Cardiac fibroblast (primary cell): ENCODE measurements at regions not wholly inside any gene's neighbourhood (a gene's known extent, or its start where the extent isn't known, plus 50 kb on each side); places are given as distances from the start of the nearest gene placed in this dataset.
A peak's percentile ranks its signal among the peaks of the same experiment; 100 is the strongest.

Experiments
- DNase-seq, 2 donors: peaks; one replicate each; pipeline versions ENCODE4 v3.0.0 to v3.0.0-alpha.2; 2010; ENCODE audit warnings: low read depth in 2 of 2
- H3K4me3 ChIP-seq, 2 donors: replicated peaks in 1 of 2; 1 replicate in 1 of 2; 2 replicates in 1 of 2; pipeline ENCODE4 v1.5.1; 2011; ENCODE audit warnings: low read depth in 2 of 2, low read length in 2 of 2, mild to moderate bottlenecking in 2 of 2, moderate library complexity in 1 of 2
- TF ChIP-seq, protein P1 (sequence below): IDR thresholded peaks from one replicate; pipeline ENCODE4 v1.5.1; 2011; ENCODE audit warnings: low read depth, mild to moderate bottlenecking, low read length, inconsistent platforms

DNA sequence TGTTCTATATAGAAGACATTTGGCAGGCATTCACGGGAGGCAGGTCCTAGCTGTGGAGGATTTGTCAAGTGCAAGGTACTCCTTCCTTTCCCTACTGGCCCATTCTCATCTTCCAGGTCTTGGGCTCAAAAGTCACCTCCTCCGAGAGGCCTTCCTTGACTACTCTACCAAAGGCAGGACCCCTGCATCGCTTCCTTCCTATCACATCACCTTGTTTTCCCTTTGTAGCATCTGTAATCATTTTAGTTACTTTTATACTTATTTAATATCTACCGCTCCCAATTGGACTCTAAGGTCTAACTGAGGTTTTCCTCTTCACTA is 296.8 kb upstream of the KAZN start:
- TF ChIP-seq, protein P1, sequence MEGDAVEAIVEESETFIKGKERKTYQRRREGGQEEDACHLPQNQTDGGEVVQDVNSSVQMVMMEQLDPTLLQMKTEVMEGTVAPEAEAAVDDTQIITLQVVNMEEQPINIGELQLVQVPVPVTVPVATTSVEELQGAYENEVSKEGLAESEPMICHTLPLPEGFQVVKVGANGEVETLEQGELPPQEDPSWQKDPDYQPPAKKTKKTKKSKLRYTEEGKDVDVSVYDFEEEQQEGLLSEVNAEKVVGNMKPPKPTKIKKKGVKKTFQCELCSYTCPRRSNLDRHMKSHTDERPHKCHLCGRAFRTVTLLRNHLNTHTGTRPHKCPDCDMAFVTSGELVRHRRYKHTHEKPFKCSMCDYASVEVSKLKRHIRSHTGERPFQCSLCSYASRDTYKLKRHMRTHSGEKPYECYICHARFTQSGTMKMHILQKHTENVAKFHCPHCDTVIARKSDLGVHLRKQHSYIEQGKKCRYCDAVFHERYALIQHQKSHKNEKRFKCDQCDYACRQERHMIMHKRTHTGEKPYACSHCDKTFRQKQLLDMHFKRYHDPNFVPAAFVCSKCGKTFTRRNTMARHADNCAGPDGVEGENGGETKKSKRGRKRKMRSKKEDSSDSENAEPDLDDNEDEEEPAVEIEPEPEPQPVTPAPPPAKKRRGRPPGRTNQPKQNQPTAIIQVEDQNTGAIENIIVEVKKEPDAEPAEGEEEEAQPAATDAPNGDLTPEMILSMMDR = no peak
- H3K4me3 ChIP-seq = no peak overlapping the region
- no peak for DNase-seq

DNA sequence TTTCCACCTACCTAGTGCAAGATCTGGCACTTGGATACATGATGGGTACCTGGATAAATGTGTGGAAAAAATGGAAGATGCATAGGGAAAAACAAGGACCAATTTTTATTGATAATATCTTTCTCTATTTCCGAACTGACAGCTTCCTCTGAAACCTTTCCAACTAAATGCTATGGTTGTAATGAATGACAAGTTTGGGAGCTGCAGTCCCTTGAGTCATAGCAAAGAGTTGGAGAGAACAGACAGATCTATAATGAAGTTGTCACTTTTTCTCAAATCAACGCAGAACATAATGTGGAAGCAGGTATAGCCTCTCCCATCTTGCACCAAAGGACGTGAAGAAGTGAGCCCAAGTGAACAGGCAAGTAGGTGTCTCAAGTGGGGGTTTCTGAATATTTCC is 296.5 kb upstream of the KAZN start:
- no peak for DNase-seq
- TF ChIP-seq, protein P1 = no peak
- H3K4me3 ChIP-seq = no peak overlapping the region

DNA sequence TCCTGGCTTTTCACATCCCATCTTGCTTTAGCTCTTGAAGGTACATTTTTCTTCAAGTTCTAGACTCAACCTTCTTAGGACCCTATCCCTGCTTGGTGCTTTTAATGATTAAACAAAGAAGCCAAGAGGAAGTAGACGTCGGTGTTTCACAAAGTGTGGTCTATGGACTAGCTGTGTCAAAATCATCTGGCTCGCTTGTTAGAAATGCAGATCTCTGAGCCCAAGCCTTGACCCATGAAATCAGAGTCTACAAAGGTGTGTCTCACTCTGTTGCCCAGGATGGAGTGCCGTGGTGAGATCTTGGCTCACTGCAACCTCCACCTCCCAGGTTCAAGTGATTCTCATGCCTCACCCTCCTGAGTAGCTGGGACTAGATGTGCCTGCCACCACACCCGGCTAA is 295.5 kb upstream of the KAZN start:
- DNase-seq = no peak
- no peak overlapping the region for H3K4me3 ChIP-seq
- TF ChIP-seq, protein P1 = no peak

DNA sequence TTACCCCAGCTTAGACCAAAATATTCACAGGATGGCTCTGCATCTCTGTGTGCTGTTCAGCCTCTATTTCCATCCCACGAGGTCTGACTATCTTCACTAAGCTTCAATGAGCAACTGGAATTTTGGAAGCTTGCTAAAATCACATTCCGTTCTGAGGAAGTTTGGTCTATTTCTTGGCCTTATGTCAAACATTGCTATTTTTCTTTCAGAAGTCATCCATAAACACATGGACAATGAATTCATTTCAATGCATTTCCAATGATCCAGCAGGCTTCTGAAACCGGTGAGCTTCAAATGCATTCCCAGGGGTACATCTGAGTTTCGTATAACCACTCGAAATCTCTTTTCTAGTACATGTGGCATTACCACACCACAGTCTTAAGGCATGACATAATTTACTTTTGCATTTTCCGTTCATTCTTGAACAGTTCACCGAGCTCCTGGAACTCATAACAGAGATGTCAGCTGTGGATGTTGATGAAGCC is 294.1 kb upstream of the KAZN start:
- peak; percentile 13 to 77 for DNase-seq
- TF ChIP-seq, protein P1 = no peak
- H3K4me3 ChIP-seq = no peak overlapping the region

DNA sequence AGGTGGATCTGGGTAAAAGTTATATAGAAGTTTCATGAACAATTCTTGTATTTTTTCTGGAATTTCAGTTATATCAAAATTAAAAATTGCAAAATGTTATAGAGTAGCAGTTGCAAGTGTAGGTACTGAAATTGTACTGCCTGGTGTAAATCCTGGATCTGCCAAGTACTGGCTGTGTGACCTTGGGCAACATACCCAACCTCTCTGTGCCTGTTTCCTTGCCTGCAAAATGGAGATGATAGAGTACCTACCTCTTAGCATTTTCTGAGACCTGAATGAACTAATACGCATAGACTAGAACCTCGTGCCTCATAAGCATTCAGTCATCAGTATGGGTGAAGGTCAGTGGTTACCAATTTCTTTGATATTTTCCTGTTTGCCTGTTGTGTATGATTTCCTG is 290.0 kb upstream of the KAZN start:
- TF ChIP-seq, protein P1 = no peak
- DNase-seq = no peak
- H3K4me3 ChIP-seq = no peak overlapping the region

DNA sequence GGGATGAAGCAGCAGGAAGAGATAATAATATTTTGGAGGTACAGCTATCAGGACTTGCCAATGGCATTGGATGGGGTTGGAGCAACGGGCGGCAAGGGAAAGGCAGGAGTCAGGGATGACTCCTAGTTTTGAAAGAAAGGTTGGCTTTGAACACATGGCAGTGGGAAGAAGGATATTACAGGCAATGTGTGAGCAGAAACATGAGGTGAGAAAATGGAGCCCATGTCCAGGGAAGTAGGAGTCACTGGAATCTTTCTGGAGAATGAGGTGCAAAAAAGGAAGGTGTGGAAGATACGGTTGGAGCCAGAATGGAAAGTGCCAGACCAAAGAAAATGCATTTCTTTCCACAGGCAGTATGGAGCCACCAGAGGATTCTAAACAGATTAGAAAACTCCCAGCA is 288.5 kb upstream of the KAZN start:
- DNase-seq = no peak
- TF ChIP-seq, protein P1 = no peak
- H3K4me3 ChIP-seq = no peak overlapping the region

DNA sequence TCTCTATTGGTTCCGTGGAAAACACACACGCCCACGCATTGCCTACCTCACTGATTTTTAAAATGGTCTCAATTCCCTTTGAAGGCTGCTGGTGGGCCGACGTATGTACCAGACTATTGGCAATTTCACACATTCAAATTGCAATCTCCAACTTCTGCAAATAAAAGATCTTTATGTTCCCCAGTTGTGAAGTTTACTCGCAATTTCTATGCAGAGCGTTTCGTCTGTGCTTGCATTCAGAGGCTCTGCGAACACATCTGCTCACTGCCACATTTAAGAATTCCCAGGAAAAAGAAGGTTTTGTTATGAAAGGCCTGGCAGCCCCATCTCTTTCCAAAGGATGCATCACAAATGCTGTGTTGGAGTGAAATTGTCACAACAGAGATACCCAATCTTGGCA is 288.0 kb upstream of the KAZN start:
- no peak overlapping the region for H3K4me3 ChIP-seq
- DNase-seq = no peak
- TF ChIP-seq, protein P1 = no peak
